ENCODE measurements at regions not wholly inside any gene's neighbourhood (a gene's known extent, or its start where the extent isn't known, plus 50 kb on each side); places are given as distances from the start of the nearest gene placed in this dataset. TPM values are rescaled to one million over a fixed set of nuclear protein-coding genes. Genes with fewer than 3 reads are reported as not detected.

DNA sequence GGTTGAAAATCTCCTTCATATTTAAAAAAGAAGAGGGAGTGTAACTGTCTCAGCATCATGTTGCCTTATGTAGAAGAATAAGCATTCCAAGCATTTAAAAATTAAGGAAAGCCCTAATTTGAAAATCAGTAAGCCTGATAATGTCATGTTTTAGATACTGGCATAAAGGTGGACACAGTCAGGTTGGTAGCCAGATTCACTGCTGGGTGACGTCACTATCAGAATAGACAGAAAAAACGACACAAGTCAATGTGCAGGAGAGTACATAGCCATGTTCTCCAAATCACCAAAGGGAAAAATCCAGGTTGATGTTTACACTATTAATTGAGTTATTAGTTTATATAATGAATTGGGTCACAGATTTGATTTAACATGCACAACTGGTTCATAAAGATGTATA is 50.8 kb upstream of the POU3F2 start:
- H3K36me3 ChIP-seq = no peaks in the 10 kb centered on the region
- TF ChIP-seq EZH2 (IDR thresholded peaks at IDR 0.05) (no peak), EZH2phosphoT487 (IDR thresholded peaks at IDR 0.05) (no peak)
- TF ChIP-seq, protein P1, sequence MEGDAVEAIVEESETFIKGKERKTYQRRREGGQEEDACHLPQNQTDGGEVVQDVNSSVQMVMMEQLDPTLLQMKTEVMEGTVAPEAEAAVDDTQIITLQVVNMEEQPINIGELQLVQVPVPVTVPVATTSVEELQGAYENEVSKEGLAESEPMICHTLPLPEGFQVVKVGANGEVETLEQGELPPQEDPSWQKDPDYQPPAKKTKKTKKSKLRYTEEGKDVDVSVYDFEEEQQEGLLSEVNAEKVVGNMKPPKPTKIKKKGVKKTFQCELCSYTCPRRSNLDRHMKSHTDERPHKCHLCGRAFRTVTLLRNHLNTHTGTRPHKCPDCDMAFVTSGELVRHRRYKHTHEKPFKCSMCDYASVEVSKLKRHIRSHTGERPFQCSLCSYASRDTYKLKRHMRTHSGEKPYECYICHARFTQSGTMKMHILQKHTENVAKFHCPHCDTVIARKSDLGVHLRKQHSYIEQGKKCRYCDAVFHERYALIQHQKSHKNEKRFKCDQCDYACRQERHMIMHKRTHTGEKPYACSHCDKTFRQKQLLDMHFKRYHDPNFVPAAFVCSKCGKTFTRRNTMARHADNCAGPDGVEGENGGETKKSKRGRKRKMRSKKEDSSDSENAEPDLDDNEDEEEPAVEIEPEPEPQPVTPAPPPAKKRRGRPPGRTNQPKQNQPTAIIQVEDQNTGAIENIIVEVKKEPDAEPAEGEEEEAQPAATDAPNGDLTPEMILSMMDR (IDR thresholded peaks at IDR 0.05) = no peak
- Mint-ChIP-seq H3K9me3 (no peaks in the 10 kb centered on the region), H3K27ac (no peak overlapping the region), H3K36me3 (no peaks in the 10 kb centered on the region), H3K4me3 (no peak overlapping the region), H3K27me3 (ENCODE audit: insufficient read depth, low read depth) (peaks cover 4% of the 10 kb centered on the region), H3K4me1 (peaks cover 12% of the 10 kb centered on the region)
- no peak overlapping the region for H2AFZ ChIP-seq (replicated peaks)
- no peaks in the 10 kb centered on the region for H3K79me2 ChIP-seq (ENCODE audit: low read depth)
- no peak overlapping the region for H3K4me3 ChIP-seq
- H3K4me1 ChIP-seq = no peaks in the 10 kb centered on the region
- no peak overlapping the region for H3K27ac ChIP-seq
- no peaks in the 10 kb centered on the region for H3K9me3 ChIP-seq (ENCODE audit: low read depth)
- no peak for DNase-seq (ENCODE audit: low spot score)
- H4K20me1 ChIP-seq (ENCODE audit: low read depth) = no peaks in the 10 kb centered on the region
- H3K27me3 ChIP-seq = peaks cover 4% of the 10 kb centered on the region
- no peaks in the 10 kb centered on the region for H3F3A ChIP-seq (ENCODE audit: low read depth)
- no peak overlapping the region for H3K9ac ChIP-seq
- no peak overlapping the region for H3K4me2 ChIP-seq

MicroRNAs in the stretch of these regions (microRNA counts, 767-probe panel; counts per million panel counts)
- 460 counts per million, percentile 90 among the panel's probes with 10 or more counts for microRNA hsa-miR-2113

Small RNAs in the stretch of these regions (microRNA-seq; reads per million reads assigned to microRNA genes)
- gene MIR2113 = not detected

Small RNAs in the stretch of these regions (small RNA-seq; reads per million reads assigned to genes)
- gene AL589826.1 = not detected
- gene MIR2113 = 0.07 reads per million

Data from neural progenitor cell (in vitro differentiated cells).